Sigmoid colon (tissue), 6 donors: ENCODE measurements at regions not wholly inside any gene's neighbourhood (a gene's known extent, or its start where the extent isn't known, plus 50 kb on each side); places are given as distances from the start of the nearest gene placed in this dataset.

Experiments
- DNase-seq: peaks from one replicate; pipeline ENCODE4 v3.0.0-alpha.2; 2019
- H3K27ac ChIP-seq, 4 donors: fragments of 200-600 bp; sonication (generic); one replicate each; pipeline ENCODE4 v1.5.1; 2016 to 2019; ENCODE audit warnings: mild to moderate bottlenecking in 1 of 4
- H3K27me3 ChIP-seq, 3 donors: fragments of 200-600 bp; sonication (generic); one replicate each; pipeline ENCODE4 v1.5.1; 2019; ENCODE audit warnings: mild to moderate bottlenecking in 1 of 3
- H3K36me3 ChIP-seq, 4 donors: fragments of 200-600 bp; sonication (generic); one replicate each; pipeline ENCODE4 v1.5.1; 2016 to 2019
- H3K4me1 ChIP-seq, 4 donors: fragments of 200-600 bp; sonication (generic); one replicate each; pipeline ENCODE4 v1.5.1; 2017 to 2019
- H3K4me3 ChIP-seq, 4 donors: fragments of 200-600 bp; sonication (generic); one replicate each; pipeline ENCODE4 v1.5.1; 2017 to 2019; ENCODE audit warnings: mild to moderate bottlenecking in 2 of 4, moderate library complexity in 1 of 4
- H3K9me3 ChIP-seq, 4 donors: fragments of 200-600 bp in 3 of 4; sonication (generic) in 3 of 4; one replicate each; pipeline versions ENCODE4 v1.5.1 to v1.6.1; 2013 to 2019
- EP300 ChIP-seq, 4 donors: sonication (generic); formaldehyde crosslinking; IDR thresholded peaks; one replicate each; pipeline ENCODE4 v1.6.1; 2017; ENCODE audit warnings: antibody characterized with exemption in 4 of 4
- POLR2A ChIP-seq, 2 donors: fragments of 450-650 bp; IDR thresholded peaks; one replicate each; pipeline ENCODE4 v1.6.1; 2016; ENCODE audit warnings: antibody characterized with exemption in 2 of 2, mild to moderate bottlenecking in 2 of 2, moderate library complexity in 2 of 2
- POLR2AphosphoS5 ChIP-seq, 4 donors: sonication (generic); formaldehyde crosslinking; IDR thresholded peaks; one replicate each; pipeline ENCODE4 v1.6.1; 2017; ENCODE audit warnings: antibody characterized with exemption in 4 of 4
- WGBS, 2 donors: extraction: QIAGEN DNeasy Blood & Tissue Kit; methylation state at CpG; one replicate each; pipeline ENCODE4 v1.1.7; 2013; 5-methylcytosine and 5-hydroxymethylcytosine counted together
- intact Hi-C: fragments of 100-400 bp; cut with DNase I; formaldehyde crosslinking; loops from one replicate; pipeline ENCODE4 v1.15.1; 2023
- TF ChIP-seq, protein P1 (sequence below), 4 experiments: fragments of 450-650 bp in 3 of 4; fragments of 200-600 bp in 1 of 4; IDR thresholded peaks; one replicate each; pipeline ENCODE4 v1.5.1; 2016 to 2019; ENCODE audit warnings: antibody characterized with exemption in 4 of 4, mild to moderate bottlenecking in 3 of 4, moderate library complexity in 2 of 4
- donor health status: healthy with polysubstance abuse.
- donor health status: healthy.

DNA sequence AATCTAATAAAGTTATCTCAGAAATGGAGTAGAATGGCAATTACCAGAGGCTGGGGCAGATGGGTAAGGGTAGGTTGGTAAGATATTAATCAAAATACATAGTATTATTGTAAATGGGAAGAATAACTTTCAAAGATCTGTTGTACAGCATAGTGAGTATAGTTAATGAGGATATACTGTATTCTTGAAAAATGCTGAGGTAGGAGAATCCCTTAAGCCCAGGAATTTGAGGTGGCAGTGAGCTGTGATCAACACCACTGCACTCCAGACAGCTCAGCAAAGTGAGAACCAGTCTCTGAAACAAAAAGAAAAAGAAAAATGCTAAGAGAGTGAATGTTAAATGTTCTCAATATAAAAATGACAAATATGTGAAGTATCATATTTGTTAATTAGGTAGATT lies 1033.7 kb downstream of the KCNT2 start:
- intact Hi-C loops, result no loop called here
- TF ChIP-seq EP300 (IDR thresholded peaks at IDR 0.05) (no peak), POLR2AphosphoS5 (IDR thresholded peaks at IDR 0.05) (no peak), POLR2A (IDR thresholded peaks at IDR 0.05) (no peak)
- TF ChIP-seq, protein P1, sequence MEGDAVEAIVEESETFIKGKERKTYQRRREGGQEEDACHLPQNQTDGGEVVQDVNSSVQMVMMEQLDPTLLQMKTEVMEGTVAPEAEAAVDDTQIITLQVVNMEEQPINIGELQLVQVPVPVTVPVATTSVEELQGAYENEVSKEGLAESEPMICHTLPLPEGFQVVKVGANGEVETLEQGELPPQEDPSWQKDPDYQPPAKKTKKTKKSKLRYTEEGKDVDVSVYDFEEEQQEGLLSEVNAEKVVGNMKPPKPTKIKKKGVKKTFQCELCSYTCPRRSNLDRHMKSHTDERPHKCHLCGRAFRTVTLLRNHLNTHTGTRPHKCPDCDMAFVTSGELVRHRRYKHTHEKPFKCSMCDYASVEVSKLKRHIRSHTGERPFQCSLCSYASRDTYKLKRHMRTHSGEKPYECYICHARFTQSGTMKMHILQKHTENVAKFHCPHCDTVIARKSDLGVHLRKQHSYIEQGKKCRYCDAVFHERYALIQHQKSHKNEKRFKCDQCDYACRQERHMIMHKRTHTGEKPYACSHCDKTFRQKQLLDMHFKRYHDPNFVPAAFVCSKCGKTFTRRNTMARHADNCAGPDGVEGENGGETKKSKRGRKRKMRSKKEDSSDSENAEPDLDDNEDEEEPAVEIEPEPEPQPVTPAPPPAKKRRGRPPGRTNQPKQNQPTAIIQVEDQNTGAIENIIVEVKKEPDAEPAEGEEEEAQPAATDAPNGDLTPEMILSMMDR (IDR thresholded peaks at IDR 0.05), result no peak
- Histone ChIP-seq H3K27me3 (no peaks in the 10 kb centered on the region), H3K27ac (no peak overlapping the region), H3K9me3 (no peaks in the 10 kb centered on the region), H3K4me1 (no peaks in the 10 kb centered on the region), H3K4me3 (no peak overlapping the region), H3K36me3 (no peaks in the 10 kb centered on the region)
- DNase-seq, result no peak

DNA sequence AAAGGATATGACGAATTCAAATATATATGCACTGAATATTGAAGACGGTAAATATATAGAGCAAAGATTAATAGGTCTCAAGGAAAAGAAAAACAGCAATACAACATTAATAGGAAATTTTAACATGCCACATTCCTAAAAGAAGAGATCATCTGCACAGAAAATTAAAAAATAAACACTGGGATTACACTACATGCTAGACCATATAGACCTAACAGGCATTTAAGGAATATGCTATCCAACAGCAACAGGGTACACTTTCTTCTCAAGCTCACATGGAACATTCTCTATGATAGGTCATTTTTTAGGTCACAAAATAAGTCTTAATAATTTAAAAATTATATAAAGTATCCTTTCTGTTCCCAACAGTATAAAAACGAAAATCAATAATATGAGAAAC lies 1038.3 kb downstream of the KCNT2 start:
- TF ChIP-seq POLR2A (IDR thresholded peaks at IDR 0.05) (no peak), EP300 (IDR thresholded peaks at IDR 0.05) (no peak), POLR2AphosphoS5 (IDR thresholded peaks at IDR 0.05) (no peak)
- TF ChIP-seq, protein P1 (IDR thresholded peaks at IDR 0.05), result no peak

DNA sequence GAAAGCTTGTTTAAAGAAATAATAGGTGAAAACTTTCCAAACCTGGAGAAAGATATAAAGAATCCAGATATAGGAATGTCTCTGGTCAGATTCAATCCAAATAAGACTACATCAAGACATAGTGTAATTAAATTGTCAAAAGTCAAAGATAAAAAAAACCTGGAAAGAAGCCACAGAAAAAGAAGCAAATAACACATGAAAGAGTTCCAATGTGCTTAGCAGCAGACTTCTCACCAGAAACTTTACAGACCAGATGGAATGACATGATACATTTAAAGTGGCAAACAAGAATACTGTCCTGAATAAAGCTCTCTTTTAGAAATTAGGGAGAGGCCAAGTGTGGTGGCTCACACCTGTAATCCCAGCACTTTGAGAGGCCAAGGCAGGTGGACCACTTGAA lies 1039.9 kb downstream of the KCNT2 start:
- intact Hi-C loops, result no loop called here
- no peak for TF ChIP-seq POLR2A (IDR thresholded peaks at IDR 0.05)
- TF ChIP-seq, protein P1 (IDR thresholded peaks at IDR 0.05), result no peak
- no peak for TF ChIP-seq POLR2AphosphoS5 (IDR thresholded peaks at IDR 0.05)
- TF ChIP-seq EP300 (IDR thresholded peaks at IDR 0.05), result no peak
- Histone ChIP-seq H3K4me1 (no peaks in the 10 kb centered on the region), H3K36me3 (no peaks in the 10 kb centered on the region), H3K27ac (no peak overlapping the region), H3K27me3 (no peaks in the 10 kb centered on the region), H3K9me3 (no peaks in the 10 kb centered on the region), H3K4me3 (no peak overlapping the region)
- no peak for DNase-seq

More for the DNA sequence above, 1038.3 kb downstream of the KCNT2 start:
- Histone ChIP-seq H3K36me3 (no peaks in the 10 kb centered on the region), H3K27me3 (no peaks in the 10 kb centered on the region), H3K9me3 (no peaks in the 10 kb centered on the region), H3K4me1 (no peaks in the 10 kb centered on the region), H3K27ac (no peak overlapping the region), H3K4me3 (no peak overlapping the region)
- WGBS, 2 donors, result 84 to 91% methylated on average over 3 of the region's 3 CpGs
- intact Hi-C loops, result no loop called here
- DNase-seq, result no peak

DNA sequence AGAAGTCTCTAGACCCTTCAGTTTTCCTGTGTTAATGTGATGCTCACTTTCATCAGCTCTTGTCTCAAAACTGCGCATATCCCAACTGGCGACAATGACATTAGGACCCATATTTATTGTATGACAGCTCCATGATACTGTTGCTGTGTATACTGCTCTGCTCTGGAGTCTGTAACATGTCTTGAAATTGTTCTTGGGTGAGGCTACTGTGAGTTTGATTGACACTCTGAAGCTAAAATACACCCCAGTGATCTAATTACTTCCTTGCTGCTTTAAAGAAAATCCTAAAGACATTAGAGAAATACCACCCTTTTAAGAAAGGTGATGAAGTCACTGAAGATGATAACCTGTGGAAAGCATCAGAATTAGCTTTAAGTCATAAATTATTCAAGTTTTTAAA lies 1046.2 kb downstream of the KCNT2 start:
- TF ChIP-seq EP300 (IDR thresholded peaks at IDR 0.05), result no peak
- WGBS, 2 donors, result 97 to 98% methylated on average over 2 of the region's 2 CpGs
- Histone ChIP-seq H3K4me3 (no peak overlapping the region), H3K27me3 (no peaks in the 10 kb centered on the region), H3K4me1 (no peaks in the 10 kb centered on the region), H3K36me3 (no peaks in the 10 kb centered on the region), H3K9me3 (no peaks in the 10 kb centered on the region), H3K27ac (no peak overlapping the region)
- DNase-seq, result no peak
- intact Hi-C loops, result no loop called here

DNA sequence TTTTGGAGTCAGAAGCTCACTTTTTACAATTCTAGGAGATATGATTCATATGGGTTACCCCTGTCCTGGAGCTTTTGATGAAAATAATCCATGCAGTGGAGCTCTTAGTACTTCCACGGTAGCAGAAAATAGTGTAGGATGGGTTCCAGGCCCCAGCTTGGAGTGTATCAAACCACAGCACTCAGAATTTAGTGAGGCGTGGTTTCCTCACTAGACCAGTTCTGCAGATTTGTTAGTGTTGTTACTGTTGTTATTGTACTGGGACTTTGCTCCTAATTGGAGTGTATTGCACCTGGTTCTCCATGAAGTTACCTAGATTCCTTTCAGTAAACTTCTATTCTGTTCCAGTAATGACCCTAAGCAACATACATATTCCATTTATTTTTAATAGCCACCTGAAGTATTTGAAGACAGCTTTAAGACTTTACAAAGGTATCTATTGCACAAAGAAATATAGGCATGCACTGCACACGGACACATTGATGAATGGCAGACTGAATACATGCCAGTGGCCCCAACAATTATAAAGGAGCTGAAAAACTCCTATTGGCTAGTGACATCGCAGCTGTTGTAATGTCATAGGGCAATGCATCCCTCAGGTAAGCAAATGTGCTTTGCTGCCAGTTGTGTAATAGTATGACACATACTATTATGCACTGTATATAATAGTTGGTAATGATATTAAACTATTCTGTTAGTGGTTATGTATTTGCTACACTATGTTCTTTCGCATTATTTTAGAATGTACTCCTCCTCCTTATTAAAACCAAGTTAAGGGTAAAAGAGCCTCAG lies 1058.0 kb downstream of the KCNT2 start:
- no peak for TF ChIP-seq EP300 (IDR thresholded peaks at IDR 0.05)
- TF ChIP-seq, protein P1 (IDR thresholded peaks at IDR 0.05), result no peak
- no peak for TF ChIP-seq POLR2A (IDR thresholded peaks at IDR 0.05)
- TF ChIP-seq POLR2AphosphoS5 (IDR thresholded peaks at IDR 0.05), result no peak
- intact Hi-C loops, result no loop called here
- no peaks in the 10 kb centered on the region for H3K9me3 ChIP-seq
- WGBS, 2 donors, result 37 to 76% methylated on average over 5 of the region's 5 CpGs
- no peaks in the 10 kb centered on the region for H3K27me3 ChIP-seq
- no peaks in the 10 kb centered on the region for H3K36me3 ChIP-seq
- no peak overlapping the region for H3K4me3 ChIP-seq
- no peaks in the 10 kb centered on the region for H3K4me1 ChIP-seq
- DNase-seq, result no peak
- H3K27ac ChIP-seq, result no peak overlapping the region
